ENCODE measurements at regions not wholly inside any gene's neighbourhood (a gene's known extent, or its start where the extent isn't known, plus 50 kb on each side); places are given as distances from the start of the nearest gene placed in this dataset.

- H3K4me1 ChIP-seq (replicated peaks in 1 of 4; ENCODE audit: control insufficient read depth in 3 of 4, insufficient read depth in 4 of 4, low read length in 3 of 4), result no peaks in the 10 kb centered on the region
- no peak overlapping the region for H2AFZ ChIP-seq (ENCODE audit: low read length)
- no peak for DNase-seq (ENCODE audit: low read depth in 1 of 2, low spot score in 2 of 2)
- POLR2A ChIA-PET (ENCODE audit: partially characterized antibody), result no interaction called here
- H3K27me3 ChIP-seq (replicated peaks in 1 of 4; ENCODE audit: control insufficient read depth in 3 of 4, extremely low read depth in 1 of 4, insufficient read depth in 3 of 4, low read length in 3 of 4), result no peaks in the 10 kb centered on the region
- no peak overlapping the region for H3K9ac ChIP-seq (replicated peaks in 1 of 4; ENCODE audit: extremely low read depth in 1 of 4, low read depth in 3 of 4, low read length in 3 of 4)
- H3K79me1 ChIP-seq (ENCODE audit: low read depth, low read length), result no peaks in the 10 kb centered on the region
- H4K91ac ChIP-seq (replicated peaks; ENCODE audit: insufficient read length, low read length), result no peak overlapping the region
- no peak overlapping the region for H3K14ac ChIP-seq (ENCODE audit: insufficient read length)
- no peaks in the 10 kb centered on the region for H3K23me2 ChIP-seq (ENCODE audit: low read depth, low read length)
- H2BK12ac ChIP-seq (ENCODE audit: low read depth, low read length), result no peak overlapping the region
- no peak overlapping the region for H2BK120ac ChIP-seq (replicated peaks; ENCODE audit: low read depth, low read length)
- no peak overlapping the region for H3K18ac ChIP-seq (ENCODE audit: extremely low read depth, low read length)
- H3K9me3 ChIP-seq (ENCODE audit: insufficient read depth in 2 of 2, low read depth in 1 of 2, low read length in 1 of 2), result no peaks in the 10 kb centered on the region
- H3K4me2 ChIP-seq (ENCODE audit: insufficient read depth in 1 of 2, low read depth in 2 of 2, low read length in 2 of 2), result no peak overlapping the region
- H3K36me3 ChIP-seq (ENCODE audit: control insufficient read depth in 2 of 4, insufficient read depth in 4 of 4, low read length in 3 of 4), result no peaks in the 10 kb centered on the region
- no peak overlapping the region for H2BK5ac ChIP-seq (ENCODE audit: low read depth, low read length)
- no peak overlapping the region for H2AK5ac ChIP-seq (ENCODE audit: low read depth, low read length)
- H3K56ac ChIP-seq (replicated peaks; ENCODE audit: insufficient read length, low read depth, low read length), result no peak overlapping the region
- no peak overlapping the region for H2BK20ac ChIP-seq (ENCODE audit: low read length)
- no peak overlapping the region for H2BK15ac ChIP-seq (ENCODE audit: low read length)
- no peaks in the 10 kb centered on the region for H3K79me2 ChIP-seq (ENCODE audit: control insufficient read depth in 1 of 2, insufficient read depth in 2 of 2, low read length in 2 of 2)
- H4K20me1 ChIP-seq (replicated peaks in 1 of 2; ENCODE audit: control insufficient read depth in 1 of 2, insufficient read depth in 2 of 2, low read length in 2 of 2), result no peaks in the 10 kb centered on the region
- FAIRE-seq, result no peak
- no peak overlapping the region for H3K27ac ChIP-seq (ENCODE audit: low read depth, low read length)
- no peak overlapping the region for H4K8ac ChIP-seq (ENCODE audit: extremely low read depth, insufficient read depth, low read length)
- H4K5ac ChIP-seq (ENCODE audit: insufficient read length, low read depth, low read length), result no peak overlapping the region
- H3K4ac ChIP-seq (replicated peaks; ENCODE audit: insufficient read length, low read depth, low read length), result no peak overlapping the region
- no peak overlapping the region for H3K23ac ChIP-seq (ENCODE audit: insufficient read length)
- CTCF ChIA-PET (ENCODE audit: partially characterized antibody), result interaction anchor here (0.8 kb wide), 1 partner anchor 24 kb away, joined by 3 read pairs; no protein-coding TSS in a partner anchor
- no peak overlapping the region for H3K4me3 ChIP-seq (ENCODE audit: extremely low read depth in 1 of 4, insufficient read depth in 2 of 4, low read depth in 3 of 4, low read length in 4 of 4)
- TF ChIP-seq PHF8 (conservative IDR thresholded peaks at IDR 0.05; ENCODE audit: low read depth, low read length) (no peak), ATF3 (IDR thresholded peaks at IDR 0.05; ENCODE audit: insufficient read depth, low read depth, low read length) (no peak), YY1 (IDR thresholded peaks at IDR 0.05; ENCODE audit: low read depth, low read length) (no peak), JUN (IDR thresholded peaks at IDR 0.05; ENCODE audit: low read depth, low read length) (no peak), CBX5 (IDR thresholded peaks at IDR 0.05; ENCODE audit: low read depth, low read length) (no peak), POLR2AphosphoS5 (IDR thresholded peaks at IDR 0.05; ENCODE audit: low read depth, low read length) (no peak), RNF2 (IDR thresholded peaks at IDR 0.05; ENCODE audit: borderline replicate concordance, low read depth, low read length, missing control alignments, poor library complexity, severe bottlenecking) (no peak), HDAC2 (IDR thresholded peaks at IDR 0.05; ENCODE audit: borderline replicate concordance in 1 of 2, low read depth in 2 of 2, low read length in 2 of 2) (no peak), JUND (IDR thresholded peaks at IDR 0.05; ENCODE audit: low read length) (no peak), RAD21 (IDR thresholded peaks at IDR 0.05 in 1 of 2, conservative IDR thresholded peaks at IDR 0.05 in 1 of 2; ENCODE audit: low read depth in 2 of 2, low read length in 2 of 2) (no peak), CHD1 (IDR thresholded peaks at IDR 0.05; ENCODE audit: low read depth, low read length) (no peak), GTF2F1 (IDR thresholded peaks at IDR 0.05; ENCODE audit: borderline replicate concordance, low read depth, low read length) (no peak), BACH1 (IDR thresholded peaks at IDR 0.05; ENCODE audit: low read length) (no peak)
Observed at GRCh38 chr15:95162531-95162930, 931.2 kb downstream of the MCTP2 start.

Measured in H1 (cell line).